SK-N-SH (cell line): ENCODE measurements at regions not wholly inside any gene's neighbourhood (a gene's known extent, or its start where the extent isn't known, plus 50 kb on each side); places are given as distances from the start of the nearest gene placed in this dataset.

Source experiments
- CTCF ChIA-PET: fragments of 300-600, 350-600 bp; formaldehyde crosslinking; extraction: SDS; loops from one replicate; lab custom pipeline; 2021; lab: Yijun Ruan, JAX
- POLR2A ChIA-PET: fragments of 350-600 bp; sonication (Branson Sonifier 250); formaldehyde crosslinking; extraction: SDS; loops from one replicate; lab custom pipeline; 2020; ENCODE audit warnings: antibody characterized with exemption, inconsistent platforms; lab: Yijun Ruan, JAX
- DNase-seq: peaks from one replicate; pipeline ENCODE4 v3.0.0; 2012
- H2AFZ ChIP-seq: fragments of 200-600 bp; sonication (generic); 2 replicates; pipeline ENCODE4 v1.8.1; 2016; ENCODE audit warnings: antibody characterized with exemption, mild to moderate bottlenecking, low read depth
- H3F3A ChIP-seq: fragments of 200-600 bp; sonication (generic); replicated peaks from 2 replicates; pipeline ENCODE3; 2016; ENCODE audit warnings: antibody characterized with exemption, mild to moderate bottlenecking; ENCODE audit not compliant: insufficient read depth
- H3K27ac ChIP-seq, 2 experiments: fragments of 200-500 bp in 1 of 2; fragments of 200-600 bp in 1 of 2; sonication (Bioruptor generic) in 1 of 2; sonication (generic), shearing (Covaris generic) in 1 of 2; 2 replicates each; pipeline versions ENCODE4 v1.5.1 to v1.6.1; 2014 to 2016; ENCODE audit warnings: low read depth in 2 of 2, inconsistent platforms in 1 of 2, low read length in 1 of 2, mild to moderate bottlenecking in 1 of 2, mixed read lengths in 1 of 2
- H3K27me3 ChIP-seq: fragments of 200-600 bp; sonication (generic), shearing (Covaris generic); 2 replicates; pipeline ENCODE4 v1.6.1; 2016; ENCODE audit warnings: mixed run types; ENCODE audit not compliant: insufficient read depth
- H3K36me3 ChIP-seq, 2 experiments: fragments of 200-500 bp in 1 of 2; fragments of 200-600 bp in 1 of 2; sonication (Bioruptor generic) in 1 of 2; sonication (generic) in 1 of 2; replicated peaks in 1 of 2; 2 replicates each; pipeline versions ENCODE3 to v1.5.1; 2014 to 2016; ENCODE audit warnings: low read length in 1 of 2, mild to moderate bottlenecking in 1 of 2; ENCODE audit not compliant: insufficient read depth in 2 of 2, control insufficient read depth in 1 of 2
- H3K4me1 ChIP-seq, 2 experiments: fragments of 200-500 bp in 1 of 2; fragments of 200-600 bp in 1 of 2; sonication (Bioruptor generic) in 1 of 2; sonication (generic), shearing (Covaris generic) in 1 of 2; 2 replicates each; pipeline versions ENCODE4 v1.5.1 to v1.6.1; 2014 to 2016; ENCODE audit warnings: low read depth in 1 of 2, low read length in 1 of 2, mixed run types in 1 of 2; ENCODE audit not compliant: insufficient read depth in 2 of 2, control insufficient read depth in 1 of 2
- H3K4me2 ChIP-seq: fragments of 200-600 bp; sonication (generic), shearing (Covaris generic); 2 replicates; pipeline ENCODE4 v1.6.1; 2017; ENCODE audit warnings: mixed run types
- H3K4me3 ChIP-seq, 2 experiments: fragments of 200-500 bp in 1 of 2; fragments of 200-600 bp in 1 of 2; sonication (Bioruptor generic) in 1 of 2; sonication (generic), shearing (Covaris generic) in 1 of 2; 2 replicates each; pipeline versions ENCODE4 v1.5.1 to v1.8.1; 2014 to 2016; ENCODE audit warnings: low read depth in 2 of 2, inconsistent platforms in 1 of 2, low read length in 1 of 2, mild to moderate bottlenecking in 1 of 2, mixed read lengths in 1 of 2, moderate library complexity in 1 of 2
- H3K79me2 ChIP-seq: fragments of 200-600 bp; sonication (generic); 2 replicates; pipeline ENCODE4 v1.8.1; 2017; ENCODE audit warnings: mild to moderate bottlenecking; ENCODE audit not compliant: insufficient read depth
- H3K9ac ChIP-seq: fragments of 200-600 bp; sonication (generic); 2 replicates; pipeline ENCODE4 v1.6.1; 2017; ENCODE audit warnings: mixed run types
- H3K9me2 ChIP-seq: fragments of 200-600 bp; sonication (generic); 2 replicates; pipeline ENCODE4 v1.6.1; 2017; ENCODE audit warnings: mixed run types
- H3K9me3 ChIP-seq: fragments of 200-600 bp; sonication (generic); 2 replicates; pipeline ENCODE4 v1.6.1; 2017; ENCODE audit warnings: mixed run types, mild to moderate bottlenecking, moderate library complexity
- H4K20me1 ChIP-seq: fragments of 200-600 bp; sonication (generic); 2 replicates; pipeline ENCODE4 v1.6.1; 2017; ENCODE audit warnings: mild to moderate bottlenecking, mixed run types; ENCODE audit not compliant: insufficient read depth
- ELF1 ChIP-seq: IDR thresholded peaks from 2 replicates; pipeline ENCODE4 v1.4.0; 2012
- EZH2phosphoT487 ChIP-seq: fragments of 200-600 bp; sonication (generic); IDR thresholded peaks from 2 replicates; pipeline ENCODE4 v1.6.1; 2017; ENCODE audit warnings: low read depth, mixed run types, mild to moderate bottlenecking, antibody characterized with exemption, moderate library complexity, borderline replicate concordance
- FOSL2 ChIP-seq: IDR thresholded peaks from 2 replicates; pipeline ENCODE4 v1.4.0; 2012; ENCODE audit warnings: low read depth, mild to moderate bottlenecking, moderate library complexity, borderline replicate concordance
- FOXJ3 ChIP-seq: sonication (generic); formaldehyde crosslinking; IDR thresholded peaks from 2 replicates; pipeline ENCODE4 v1.5.1; 2020; ENCODE audit warnings: mild to moderate bottlenecking, missing genetic modification reagents
- FOXM1 ChIP-seq: IDR thresholded peaks from 2 replicates; pipeline ENCODE4 v1.4.0; 2012; ENCODE audit warnings: low read depth, mild to moderate bottlenecking
- GATA2 ChIP-seq: sonication (generic); formaldehyde crosslinking; IDR thresholded peaks from 2 replicates; pipeline ENCODE4 v1.5.0; 2020; ENCODE audit warnings: mild to moderate bottlenecking, missing genetic modification reagents
- IRF3 ChIP-seq: fragments of 150-350 bp; IDR thresholded peaks from 2 replicates; pipeline ENCODE4 v1.6.1; 2016; ENCODE audit warnings: mild to moderate bottlenecking, low read depth, low read length
- JUND ChIP-seq: IDR thresholded peaks from 2 replicates; pipeline ENCODE4 v1.4.0; 2012
- MAX ChIP-seq: IDR thresholded peaks from 2 replicates; pipeline ENCODE4 v1.4.0; 2012; ENCODE audit warnings: low read depth
- MEF2A ChIP-seq: IDR thresholded peaks from 2 replicates; pipeline ENCODE4 v1.4.0; 2012; ENCODE audit warnings: low read depth, borderline replicate concordance
- MXI1 ChIP-seq: IDR thresholded peaks from 2 replicates; pipeline ENCODE4 v1.6.1; 2012; ENCODE audit warnings: mild to moderate bottlenecking, low read depth, low read length, improper control_type of control experiment
- NFIC ChIP-seq: IDR thresholded peaks from 2 replicates; pipeline ENCODE4 v1.4.0; 2012; ENCODE audit warnings: borderline replicate concordance
- POLR2AphosphoS5 ChIP-seq: IDR thresholded peaks from 2 replicates; pipeline ENCODE4 v1.6.1; 2012; ENCODE audit warnings: low read depth, low read length
- RAD21 ChIP-seq: IDR thresholded peaks from 2 replicates; pipeline ENCODE4 v1.6.1; 2012; ENCODE audit warnings: mild to moderate bottlenecking, low read length
- RCOR1 ChIP-seq: fragments of 150-350 bp; IDR thresholded peaks from 2 replicates; pipeline ENCODE4 v1.6.1; 2017; ENCODE audit warnings: antibody characterized with exemption, low read length
- RXRA ChIP-seq: IDR thresholded peaks from 2 replicates; pipeline ENCODE4 v1.4.0; 2012; ENCODE audit warnings: low read depth, mild to moderate bottlenecking, borderline replicate concordance
- SMC3 ChIP-seq: IDR thresholded peaks from 2 replicates; pipeline ENCODE4 v1.6.1; 2012; ENCODE audit warnings: low read depth, low read length, improper control_type of control experiment
- TCF12 ChIP-seq: IDR thresholded peaks from 2 replicates; pipeline ENCODE4 v1.4.0; 2012
- WGBS: methylation state at CpG from one replicate; pipeline ENCODE4 v1.1.6; 2017; ENCODE audit warnings: low lambda C conversion rate; 5-methylcytosine and 5-hydroxymethylcytosine counted together

- TF ChIP-seq GATA2 (CRISPR knock-in tag) (no peak), FOXJ3 (no peak), SMC3 (no peak), NFIC (no peak), IRF3 (no peak), EZH2phosphoT487 (no peak), FOSL2 (no peak), FOXM1 (no peak), JUND (no peak), TCF12 (no peak), RXRA (no peak), MXI1 (no peak), ELF1 (no peak), RCOR1 (no peak), MEF2A (no peak), POLR2AphosphoS5 (no peak), MAX (no peak), RAD21 (no peak)
- TF ChIP-seq, all 33 proteins: peak for 0
- H3K27ac ChIP-seq, result no peak overlapping the region
- POLR2A ChIA-PET, result no interaction called here
- no peaks in the 10 kb centered on the region for H3K27me3 ChIP-seq
- H3K9ac ChIP-seq, result no peak overlapping the region
- peaks cover 6% of the 10 kb centered on the region for H3F3A ChIP-seq
- H3K4me2 ChIP-seq, result no peak overlapping the region
- H3K4me1 ChIP-seq, result no peaks in the 10 kb centered on the region
- CTCF ChIA-PET, result interaction anchor here (0.7 kb wide), 1 partner anchor 32 kb away, joined by 3 read pairs; no protein-coding TSS in a partner anchor
- H3K79me2 ChIP-seq, result no peaks in the 10 kb centered on the region
- DNase-seq, result no peak
- H3K4me3 ChIP-seq, result no peak overlapping the region
- no peak overlapping the region for H2AFZ ChIP-seq
- H3K9me2 ChIP-seq, result no peaks in the 10 kb centered on the region
- no peaks in the 10 kb centered on the region for H3K36me3 ChIP-seq
- 56% methylated on average over 3 of the region's 3 CpGs for WGBS
- H3K9me3 ChIP-seq, result no peaks in the 10 kb centered on the region
- no peaks in the 10 kb centered on the region for H4K20me1 ChIP-seq
These were observed 398.8 kb upstream of the IGFBP3 start for GRCh38 chr7:46319841-46320240.

- Histone ChIP-seq H2AFZ (no peak overlapping the region), H3K36me3 (no peaks in the 10 kb centered on the region), H3K27ac (no peak overlapping the region), H3K9me3 (no peaks in the 10 kb centered on the region), H3K79me2 (no peaks in the 10 kb centered on the region), H3K27me3 (no peaks in the 10 kb centered on the region), H3K4me2 (no peak overlapping the region), H3K9me2 (no peaks in the 10 kb centered on the region), H3K4me1 (no peaks in the 10 kb centered on the region), H3F3A (peaks cover 6% of the 10 kb centered on the region), H4K20me1 (no peaks in the 10 kb centered on the region), H3K9ac (no peak overlapping the region), H3K4me3 (no peak overlapping the region)
- no peak for TF ChIP-seq POLR2AphosphoS5
- no peak for TF ChIP-seq FOXJ3
- CTCF ChIA-PET, result no interaction called here
- DNase-seq, result no peak
- POLR2A ChIA-PET, result no interaction called here
- 52% methylated on average over 3 of the region's 3 CpGs for WGBS
These were observed 397.2 kb upstream of the IGFBP3 start for GRCh38 chr7:46318276-46318675.
